DND-41 (cell line): ENCODE measurements at regions not wholly inside any gene's neighbourhood (a gene's known extent, or its start where the extent isn't known, plus 50 kb on each side); places are given as distances from the start of the nearest gene placed in this dataset.

Experiments used
- EZH2 ChIP-seq: IDR thresholded peaks from 3 replicates; pipeline ENCODE4 v1.6.1; 2012; ENCODE audit warnings: borderline replicate concordance, low read depth, mild to moderate bottlenecking, moderate library complexity, low read length, inconsistent platforms; ENCODE audit not compliant: severe bottlenecking
- TF ChIP-seq, protein P1 (sequence below): IDR thresholded peaks from 2 replicates; pipeline ENCODE4 v1.5.1; 2012; ENCODE audit warnings: borderline replicate concordance, low read length, moderate library complexity, mild to moderate bottlenecking; ENCODE audit not compliant: poor library complexity, severe bottlenecking; ENCODE audit errors: extremely low read depth

DNA sequence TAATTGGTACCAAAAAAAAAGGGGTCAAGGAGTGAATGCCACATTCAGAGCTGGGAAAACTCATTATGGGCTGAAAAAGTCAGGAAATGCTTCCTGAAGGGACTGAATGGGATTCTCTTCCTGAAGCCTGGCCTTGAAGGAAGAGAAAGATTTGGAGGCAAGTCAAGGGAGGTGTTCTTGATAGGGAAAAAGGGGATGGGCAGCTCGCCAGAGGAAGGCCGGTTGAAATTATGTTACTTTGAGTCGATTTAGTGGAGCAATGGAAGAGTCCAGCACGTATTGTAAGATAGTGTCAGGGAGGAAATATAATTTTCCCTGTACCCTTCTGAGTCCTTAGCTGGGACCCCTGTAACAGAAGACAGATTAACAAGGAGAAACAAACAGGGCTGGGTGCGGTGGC, 94.1 kb upstream of the CALM2 start:
- TF ChIP-seq, protein P1, sequence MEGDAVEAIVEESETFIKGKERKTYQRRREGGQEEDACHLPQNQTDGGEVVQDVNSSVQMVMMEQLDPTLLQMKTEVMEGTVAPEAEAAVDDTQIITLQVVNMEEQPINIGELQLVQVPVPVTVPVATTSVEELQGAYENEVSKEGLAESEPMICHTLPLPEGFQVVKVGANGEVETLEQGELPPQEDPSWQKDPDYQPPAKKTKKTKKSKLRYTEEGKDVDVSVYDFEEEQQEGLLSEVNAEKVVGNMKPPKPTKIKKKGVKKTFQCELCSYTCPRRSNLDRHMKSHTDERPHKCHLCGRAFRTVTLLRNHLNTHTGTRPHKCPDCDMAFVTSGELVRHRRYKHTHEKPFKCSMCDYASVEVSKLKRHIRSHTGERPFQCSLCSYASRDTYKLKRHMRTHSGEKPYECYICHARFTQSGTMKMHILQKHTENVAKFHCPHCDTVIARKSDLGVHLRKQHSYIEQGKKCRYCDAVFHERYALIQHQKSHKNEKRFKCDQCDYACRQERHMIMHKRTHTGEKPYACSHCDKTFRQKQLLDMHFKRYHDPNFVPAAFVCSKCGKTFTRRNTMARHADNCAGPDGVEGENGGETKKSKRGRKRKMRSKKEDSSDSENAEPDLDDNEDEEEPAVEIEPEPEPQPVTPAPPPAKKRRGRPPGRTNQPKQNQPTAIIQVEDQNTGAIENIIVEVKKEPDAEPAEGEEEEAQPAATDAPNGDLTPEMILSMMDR: no peak
- no peak for TF ChIP-seq EZH2
